NB4 (cell line): ENCODE measurements at regions not wholly inside any gene's neighbourhood (a gene's known extent, or its start where the extent isn't known, plus 50 kb on each side); places are given as distances from the start of the nearest gene placed in this dataset.

Experiments used
- POLR2A ChIP-seq: IDR thresholded peaks from 2 replicates; pipeline ENCODE4 v1.6.1; 2011; ENCODE audit warnings: mild to moderate bottlenecking; ENCODE audit not compliant: insufficient read length; ENCODE audit errors: extremely low read depth
- TF ChIP-seq, protein P1 (sequence below): IDR thresholded peaks from one replicate; pipeline ENCODE4 v1.5.1; 2012; ENCODE audit warnings: low read depth, low read length
- TF ChIP-seq, protein P2 (sequence below): IDR thresholded peaks from 2 replicates; pipeline ENCODE4 v1.6.1; 2011; ENCODE audit warnings: low read depth, low read length

DNA sequence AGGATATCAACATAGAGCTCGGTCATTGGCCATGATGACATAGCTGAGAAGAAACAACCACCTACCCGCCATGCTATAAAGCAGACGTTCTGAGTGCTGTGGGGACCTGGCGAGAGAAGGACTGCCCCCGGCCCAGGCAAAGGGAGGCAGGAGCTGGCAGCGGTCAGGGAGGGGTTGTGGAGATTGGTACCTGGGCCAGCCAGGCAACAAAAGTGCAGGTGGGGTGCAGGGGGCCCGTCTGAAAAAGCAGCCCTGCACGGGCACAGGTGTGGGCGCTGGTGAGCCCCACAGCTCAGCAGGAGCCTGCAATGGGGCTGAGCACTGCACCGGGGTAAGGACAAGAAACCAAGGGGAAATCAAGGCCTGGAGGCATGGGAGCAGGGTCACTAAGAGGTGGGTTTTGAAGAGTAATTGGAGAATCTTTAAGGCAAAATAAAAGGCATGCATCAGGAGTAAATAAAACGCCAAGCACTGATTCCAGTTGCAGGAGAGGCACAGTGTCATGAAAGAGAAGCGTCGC, 464.0 kb downstream of the EIPR1 start:
- TF ChIP-seq POLR2A = no peak
- TF ChIP-seq, protein P1, sequence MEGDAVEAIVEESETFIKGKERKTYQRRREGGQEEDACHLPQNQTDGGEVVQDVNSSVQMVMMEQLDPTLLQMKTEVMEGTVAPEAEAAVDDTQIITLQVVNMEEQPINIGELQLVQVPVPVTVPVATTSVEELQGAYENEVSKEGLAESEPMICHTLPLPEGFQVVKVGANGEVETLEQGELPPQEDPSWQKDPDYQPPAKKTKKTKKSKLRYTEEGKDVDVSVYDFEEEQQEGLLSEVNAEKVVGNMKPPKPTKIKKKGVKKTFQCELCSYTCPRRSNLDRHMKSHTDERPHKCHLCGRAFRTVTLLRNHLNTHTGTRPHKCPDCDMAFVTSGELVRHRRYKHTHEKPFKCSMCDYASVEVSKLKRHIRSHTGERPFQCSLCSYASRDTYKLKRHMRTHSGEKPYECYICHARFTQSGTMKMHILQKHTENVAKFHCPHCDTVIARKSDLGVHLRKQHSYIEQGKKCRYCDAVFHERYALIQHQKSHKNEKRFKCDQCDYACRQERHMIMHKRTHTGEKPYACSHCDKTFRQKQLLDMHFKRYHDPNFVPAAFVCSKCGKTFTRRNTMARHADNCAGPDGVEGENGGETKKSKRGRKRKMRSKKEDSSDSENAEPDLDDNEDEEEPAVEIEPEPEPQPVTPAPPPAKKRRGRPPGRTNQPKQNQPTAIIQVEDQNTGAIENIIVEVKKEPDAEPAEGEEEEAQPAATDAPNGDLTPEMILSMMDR = no peak
- TF ChIP-seq, protein P2, sequence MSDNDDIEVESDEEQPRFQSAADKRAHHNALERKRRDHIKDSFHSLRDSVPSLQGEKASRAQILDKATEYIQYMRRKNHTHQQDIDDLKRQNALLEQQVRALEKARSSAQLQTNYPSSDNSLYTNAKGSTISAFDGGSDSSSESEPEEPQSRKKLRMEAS = no peak
